B cell (primary cell): ENCODE measurements at regions not wholly inside any gene's neighbourhood (a gene's known extent, or its start where the extent isn't known, plus 50 kb on each side); places are given as distances from the start of the nearest gene placed in this dataset.
"Not testable (repeated sequence)": the region's sequence is repeated elsewhere in the genome, so short reads cannot be mapped to it uniquely, and the experiment has no call there.

Experiments
- CTCF ChIP-seq: fragments of 200-600 bp; IDR thresholded peaks from one replicate; pipeline ENCODE4 v1.8.0; 2022; ENCODE audit warnings: antibody characterized with exemption, mild to moderate bottlenecking
- EZH2 ChIP-seq: IDR thresholded peaks from 2 replicates; pipeline ENCODE4 v1.6.1; 2012; ENCODE audit warnings: borderline replicate concordance, low read depth, mild to moderate bottlenecking, moderate library complexity, low read length; ENCODE audit not compliant: insufficient read depth, poor library complexity, severe bottlenecking

- not testable (repeated sequence) for TF ChIP-seq CTCF, EZH2
These were observed 160.6 kb downstream of the KLRB1 start for GRCh38 chr12:9446883-9447761.
